MM.1S (cell line): ENCODE measurements at regions not wholly inside any gene's neighbourhood (a gene's known extent, or its start where the extent isn't known, plus 50 kb on each side); places are given as distances from the start of the nearest gene placed in this dataset.

Experiments used
- DNase-seq: peaks from one replicate; pipeline ENCODE4 v3.0.0-alpha.2; 2015
- H2AFZ ChIP-seq: fragments of 300-600 bp; sonication (generic); 2 replicates; pipeline ENCODE4 v1.6.0; 2016; ENCODE audit warnings: antibody characterized with exemption, low read length
- H3F3A ChIP-seq: fragments of 300-600 bp; sonication (generic); 2 replicates; pipeline ENCODE4 v1.6.1; 2016; ENCODE audit warnings: mild to moderate bottlenecking, antibody characterized with exemption, low read length, moderate library complexity, mixed read lengths; ENCODE audit not compliant: insufficient read depth
- H3K27ac ChIP-seq: fragments of 300-600 bp; sonication (generic); 2 replicates; pipeline ENCODE4 v1.5.1; 2016; ENCODE audit warnings: mild to moderate bottlenecking, low read length
- H3K27me3 ChIP-seq: fragments of 300-600 bp; sonication (generic); replicated peaks from 2 replicates; pipeline ENCODE4 v1.6.0; 2016; ENCODE audit warnings: low read length; ENCODE audit not compliant: insufficient read depth
- H3K36me3 ChIP-seq: fragments of 300-600 bp; sonication (generic); replicated peaks from 2 replicates; pipeline ENCODE4 v1.6.1; 2016; ENCODE audit warnings: mild to moderate bottlenecking, low read length, mixed read lengths; ENCODE audit not compliant: insufficient read depth
- H3K4me1 ChIP-seq: fragments of 300-600 bp; sonication (generic); 2 replicates; pipeline ENCODE4 v1.6.1; 2016; ENCODE audit warnings: low read length, mixed read lengths
- H3K4me2 ChIP-seq: fragments of 300-600 bp; sonication (generic); 2 replicates; pipeline ENCODE4 v1.6.0; 2016; ENCODE audit warnings: low read depth, low read length
- H3K4me3 ChIP-seq: fragments of 300-600 bp; sonication (generic); 2 replicates; pipeline ENCODE4 v1.5.1; 2016; ENCODE audit warnings: low read length, mixed read lengths
- H3K79me2 ChIP-seq: fragments of 300-600 bp; sonication (generic); 2 replicates; pipeline ENCODE4 v1.6.1; 2016; ENCODE audit warnings: mixed run types, low read length, mixed read lengths
- H3K9ac ChIP-seq: fragments of 300-600 bp; sonication (generic); 2 replicates; pipeline ENCODE4 v1.6.1; 2016; ENCODE audit warnings: low read length, mixed read lengths
- H3K9me2 ChIP-seq: fragments of 300-600 bp; sonication (generic); replicated peaks from 2 replicates; pipeline ENCODE4 v1.6.1; 2016; ENCODE audit warnings: mild to moderate bottlenecking, low read length, mixed read lengths; ENCODE audit not compliant: insufficient read depth
- H3K9me3 ChIP-seq: fragments of 300-600 bp; sonication (generic); replicated peaks from 2 replicates; pipeline ENCODE4 v1.6.1; 2016; ENCODE audit warnings: mild to moderate bottlenecking, low read length, mixed read lengths; ENCODE audit not compliant: insufficient read depth
- H4K20me1 ChIP-seq: fragments of 300-600 bp; sonication (generic); 2 replicates; pipeline ENCODE4 v1.6.1; 2016; ENCODE audit warnings: mild to moderate bottlenecking, low read length, moderate library complexity, mixed read lengths; ENCODE audit not compliant: insufficient read depth
- EZH2 ChIP-seq: fragments of 300-600 bp; sonication (generic); optimal IDR thresholded peaks from 2 replicates; pipeline ENCODE3; 2017; ENCODE audit warnings: low read depth, mild to moderate bottlenecking, antibody characterized with exemption, low read length, mixed read lengths
- EZH2phosphoT487 ChIP-seq: fragments of 300-600 bp; sonication (generic); IDR thresholded peaks from 2 replicates; pipeline ENCODE4 v1.6.1; 2018; ENCODE audit warnings: antibody characterized with exemption, low read length
- TF ChIP-seq, protein P1 (sequence below): fragments of 300-600 bp; sonication (generic); IDR thresholded peaks from 2 replicates; pipeline ENCODE4 v1.5.1; 2016; ENCODE audit warnings: antibody characterized with exemption, low read length, mixed read lengths

DNA sequence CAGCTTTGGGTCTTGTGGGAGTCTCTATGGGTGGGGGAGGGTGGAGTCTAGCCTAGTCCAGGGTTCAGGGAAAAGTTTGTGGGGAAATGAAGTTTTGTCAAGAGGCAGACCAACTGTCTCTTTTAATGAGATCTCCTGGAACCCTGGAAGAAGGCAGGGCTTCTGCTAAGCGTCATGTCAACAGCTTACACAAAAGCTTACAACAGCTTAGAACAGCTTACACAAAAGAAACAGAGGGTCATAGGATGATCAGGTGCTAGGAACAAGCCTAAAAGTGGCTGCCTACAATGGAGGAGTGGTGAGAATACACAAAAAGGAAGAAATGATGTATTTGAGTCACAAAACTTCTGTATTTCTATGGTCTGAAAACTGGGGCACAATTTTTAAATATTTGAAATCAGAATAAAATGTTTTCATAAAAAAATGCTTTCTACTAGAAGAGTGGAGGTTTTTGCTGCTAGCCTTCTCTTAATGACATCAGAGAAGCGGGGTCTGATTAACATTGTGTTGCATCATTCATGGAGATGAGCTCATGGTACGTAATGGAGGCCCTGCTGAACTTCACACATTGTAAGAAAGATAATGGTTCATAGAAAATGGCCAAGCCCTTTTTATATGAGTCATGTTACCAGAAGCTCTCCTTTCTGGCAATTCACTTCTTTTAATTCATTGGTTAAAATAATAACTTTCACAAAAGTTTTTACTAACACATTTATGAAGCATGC, 351.0 kb downstream of the PIK3C3 start:
- Histone ChIP-seq H3K27me3 (no peaks in the 10 kb centered on the region), H3K79me2 (no peaks in the 10 kb centered on the region)
- no peak for DNase-seq

DNA sequence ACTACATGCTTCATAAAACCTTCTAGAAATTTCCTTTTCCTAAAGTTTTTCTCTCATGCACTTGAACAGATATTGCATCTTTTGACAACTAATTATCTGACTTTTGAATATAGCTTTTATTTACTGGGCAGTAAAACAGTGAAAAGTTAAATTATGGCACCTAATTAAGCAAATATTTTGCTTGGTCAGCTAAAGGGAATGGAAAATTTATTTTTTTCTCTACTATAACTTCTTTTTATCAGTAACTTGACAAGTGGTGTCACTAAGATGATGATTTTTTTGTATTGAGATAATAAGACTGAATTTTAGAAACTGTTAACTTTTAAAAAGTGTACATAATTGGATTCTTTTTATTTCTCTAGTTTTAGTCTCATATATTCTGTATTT, 351.6 kb downstream of the PIK3C3 start:
- Histone ChIP-seq H3K9ac (no peak overlapping the region), H3K4me2 (no peak overlapping the region), H4K20me1 (no peaks in the 10 kb centered on the region), H3K27ac (no peak overlapping the region), H3K36me3 (no peaks in the 10 kb centered on the region), H3K4me3 (no peak overlapping the region), H3K27me3 (no peaks in the 10 kb centered on the region), H3K9me3 (no peaks in the 10 kb centered on the region), H3K4me1 (no peaks in the 10 kb centered on the region), H3F3A (no peaks in the 10 kb centered on the region), H2AFZ (no peak overlapping the region), H3K79me2 (no peaks in the 10 kb centered on the region), H3K9me2 (no peaks in the 10 kb centered on the region)
- no peak for TF ChIP-seq EZH2phosphoT487
- no peak for TF ChIP-seq EZH2
- TF ChIP-seq, protein P1, sequence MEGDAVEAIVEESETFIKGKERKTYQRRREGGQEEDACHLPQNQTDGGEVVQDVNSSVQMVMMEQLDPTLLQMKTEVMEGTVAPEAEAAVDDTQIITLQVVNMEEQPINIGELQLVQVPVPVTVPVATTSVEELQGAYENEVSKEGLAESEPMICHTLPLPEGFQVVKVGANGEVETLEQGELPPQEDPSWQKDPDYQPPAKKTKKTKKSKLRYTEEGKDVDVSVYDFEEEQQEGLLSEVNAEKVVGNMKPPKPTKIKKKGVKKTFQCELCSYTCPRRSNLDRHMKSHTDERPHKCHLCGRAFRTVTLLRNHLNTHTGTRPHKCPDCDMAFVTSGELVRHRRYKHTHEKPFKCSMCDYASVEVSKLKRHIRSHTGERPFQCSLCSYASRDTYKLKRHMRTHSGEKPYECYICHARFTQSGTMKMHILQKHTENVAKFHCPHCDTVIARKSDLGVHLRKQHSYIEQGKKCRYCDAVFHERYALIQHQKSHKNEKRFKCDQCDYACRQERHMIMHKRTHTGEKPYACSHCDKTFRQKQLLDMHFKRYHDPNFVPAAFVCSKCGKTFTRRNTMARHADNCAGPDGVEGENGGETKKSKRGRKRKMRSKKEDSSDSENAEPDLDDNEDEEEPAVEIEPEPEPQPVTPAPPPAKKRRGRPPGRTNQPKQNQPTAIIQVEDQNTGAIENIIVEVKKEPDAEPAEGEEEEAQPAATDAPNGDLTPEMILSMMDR: no peak
- DNase-seq: no peak

More for the DNA sequence above, 351.0 kb downstream of the PIK3C3 start:
- Histone ChIP-seq H3K4me1 (no peaks in the 10 kb centered on the region), H3F3A (no peaks in the 10 kb centered on the region), H2AFZ (no peak overlapping the region), H3K27ac (no peak overlapping the region), H3K9me2 (no peaks in the 10 kb centered on the region), H3K9me3 (no peaks in the 10 kb centered on the region), H3K4me3 (no peak overlapping the region), H4K20me1 (no peaks in the 10 kb centered on the region), H3K36me3 (no peaks in the 10 kb centered on the region), H3K4me2 (no peak overlapping the region), H3K9ac (no peak overlapping the region)
- TF ChIP-seq EZH2: no peak
- TF ChIP-seq EZH2phosphoT487: no peak

DNA sequence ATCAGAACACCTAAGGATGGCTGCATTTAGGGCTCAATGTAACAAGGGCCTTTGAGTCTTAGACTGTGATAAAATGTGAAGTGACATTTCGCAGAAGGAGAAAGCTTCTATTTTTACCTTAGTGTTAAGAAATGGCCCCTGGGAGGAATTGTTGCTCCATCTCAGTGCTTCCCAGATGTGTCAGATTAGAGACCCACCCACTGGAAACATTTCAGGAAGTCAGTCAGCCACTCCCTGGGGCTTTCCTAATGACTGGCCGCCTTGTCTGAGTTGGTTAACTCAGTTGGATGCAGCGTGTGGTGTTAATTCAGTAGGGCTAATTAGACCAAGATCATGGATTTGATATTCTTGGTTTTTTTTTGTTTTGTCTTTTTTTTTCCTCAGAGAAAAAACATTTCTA, 355.9 kb downstream of the PIK3C3 start:
- DNase-seq: no peak
- Histone ChIP-seq H3K27ac (no peak overlapping the region), H3K9me2 (no peaks in the 10 kb centered on the region), H3K36me3 (no peaks in the 10 kb centered on the region), H3K4me3 (no peak overlapping the region), H2AFZ (no peak overlapping the region), H3F3A (no peaks in the 10 kb centered on the region), H3K4me2 (no peak overlapping the region), H3K9me3 (no peaks in the 10 kb centered on the region), H3K27me3 (no peaks in the 10 kb centered on the region), H3K9ac (no peak overlapping the region), H3K4me1 (no peaks in the 10 kb centered on the region), H4K20me1 (no peaks in the 10 kb centered on the region), H3K79me2 (no peaks in the 10 kb centered on the region)
- TF ChIP-seq EZH2: no peak
- TF ChIP-seq, protein P1: no peak
- TF ChIP-seq EZH2phosphoT487: no peak

DNA sequence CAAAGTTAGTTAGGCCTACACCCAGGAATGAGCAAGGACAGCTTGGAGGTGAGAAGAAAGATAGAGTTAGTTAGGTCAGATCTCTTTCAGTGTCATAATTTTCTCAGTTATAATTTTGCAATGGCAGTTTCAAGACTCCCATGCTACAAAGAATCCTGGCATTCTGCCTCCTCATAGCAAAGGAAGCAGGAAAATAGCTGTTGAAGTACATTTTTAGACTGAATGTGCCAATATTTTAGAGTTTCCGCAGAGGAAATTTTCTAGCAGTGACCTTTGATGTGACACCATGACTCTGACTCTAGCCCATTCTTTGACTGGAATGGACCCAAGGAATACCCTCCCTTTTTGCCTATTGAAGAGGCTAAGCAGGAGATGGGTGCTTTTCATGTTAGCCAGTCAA, 371.7 kb downstream of the PIK3C3 start:
- TF ChIP-seq EZH2 (no peak), EZH2phosphoT487 (no peak)
- H2AFZ ChIP-seq: no peak overlapping the region
- no peak overlapping the region for H3K4me2 ChIP-seq

More for the DNA sequence above, 371.7 kb downstream of the PIK3C3 start:
- Histone ChIP-seq H3F3A (no peaks in the 10 kb centered on the region), H3K79me2 (no peaks in the 10 kb centered on the region), H3K4me1 (no peaks in the 10 kb centered on the region), H3K9ac (no peak overlapping the region), H3K27ac (no peak overlapping the region), H4K20me1 (no peaks in the 10 kb centered on the region), H3K9me3 (no peaks in the 10 kb centered on the region), H3K36me3 (no peaks in the 10 kb centered on the region), H3K27me3 (no peaks in the 10 kb centered on the region), H3K4me3 (no peak overlapping the region), H3K9me2 (no peaks in the 10 kb centered on the region)
- no peak for DNase-seq
